GM23248 (cell line): ENCODE measurements at regions not wholly inside any gene's neighbourhood (a gene's known extent, or its start where the extent isn't known, plus 50 kb on each side); places are given as distances from the start of the nearest gene placed in this dataset.
"Not testable (repeated sequence)": the region's sequence is repeated elsewhere in the genome, so short reads cannot be mapped to it uniquely, and the experiment has no call there.

ENCODE experiments used
- DNase-seq: peaks from one replicate; pipeline ENCODE4 v3.0.0-alpha.2; 2015
- H2AFZ ChIP-seq: fragments of 200-600 bp; sonication (generic); 2 replicates; pipeline ENCODE4 v1.6.1; 2016; ENCODE audit warnings: antibody characterized with exemption
- H3F3A ChIP-seq: fragments of 200-600 bp; sonication (generic); 2 replicates; pipeline ENCODE4 v1.6.1; 2016; ENCODE audit warnings: mild to moderate bottlenecking, antibody characterized with exemption, mixed run types; ENCODE audit not compliant: insufficient read depth
- H3K27ac ChIP-seq: fragments of 200-600 bp; sonication (generic); 2 replicates; pipeline ENCODE4 v1.5.1; 2016; ENCODE audit warnings: mild to moderate bottlenecking
- H3K27me3 ChIP-seq: fragments of 200-600 bp; sonication (generic); replicated peaks from 2 replicates; pipeline ENCODE4 v1.6.1; 2016; ENCODE audit warnings: mild to moderate bottlenecking; ENCODE audit not compliant: insufficient read depth
- H3K36me3 ChIP-seq: fragments of 200-600 bp; sonication (generic); 2 replicates; pipeline ENCODE4 v1.6.1; 2016; ENCODE audit warnings: low read depth, mild to moderate bottlenecking
- H3K4me1 ChIP-seq: fragments of 200-600 bp; sonication (generic); 2 replicates; pipeline ENCODE4 v1.6.1; 2016; ENCODE audit warnings: mild to moderate bottlenecking; ENCODE audit not compliant: insufficient read depth
- H3K4me2 ChIP-seq: fragments of 200-600 bp; sonication (generic); one replicate; pipeline ENCODE4 v1.6.1; 2016; ENCODE audit warnings: mild to moderate bottlenecking; ENCODE audit not compliant: unreplicated experiment
- H3K4me3 ChIP-seq: fragments of 200-600 bp; sonication (generic); 2 replicates; pipeline ENCODE4 v1.5.1; 2016; ENCODE audit warnings: mild to moderate bottlenecking
- H3K79me2 ChIP-seq: fragments of 200-600 bp; sonication (generic); 2 replicates; pipeline ENCODE4 v1.6.1; 2016; ENCODE audit warnings: mild to moderate bottlenecking; ENCODE audit not compliant: insufficient read depth
- H3K9ac ChIP-seq: fragments of 200-600 bp; sonication (generic); 2 replicates; pipeline ENCODE4 v1.6.1; 2016; ENCODE audit warnings: mild to moderate bottlenecking
- H3K9me2 ChIP-seq: fragments of 200-600 bp; sonication (generic); 2 replicates; pipeline ENCODE4 v1.6.1; 2016; ENCODE audit warnings: mixed run types, mild to moderate bottlenecking, moderate library complexity; ENCODE audit not compliant: insufficient read depth
- H3K9me3 ChIP-seq: fragments of 200-600 bp; sonication (generic); one replicate; pipeline ENCODE4 v1.6.1; 2017; ENCODE audit warnings: low read depth
- H4K20me1 ChIP-seq: fragments of 200-600 bp; sonication (generic); 2 replicates; pipeline ENCODE4 v1.6.0; 2016; ENCODE audit not compliant: insufficient read depth
- EZH2 ChIP-seq: fragments of 200-600 bp; sonication (generic); IDR thresholded peaks from 2 replicates; pipeline ENCODE4 v1.6.1; 2018; ENCODE audit warnings: antibody characterized with exemption, mild to moderate bottlenecking; ENCODE audit not compliant: insufficient read depth, poor library complexity, severe bottlenecking
- EZH2phosphoT487 ChIP-seq: fragments of 200-600 bp; sonication (generic); IDR thresholded peaks from 2 replicates; pipeline ENCODE4 v1.6.1; 2018; ENCODE audit warnings: antibody characterized with exemption, moderate library complexity, mild to moderate bottlenecking, low read depth; ENCODE audit not compliant: insufficient read depth
- WGBS, 2 experiments: methylation state at CpG; one replicate each; pipeline ENCODE4 v1.1.6; 2015 to 2017; ENCODE audit warnings: low lambda C conversion rate in 2 of 2, low coverage in 1 of 2; ENCODE audit errors: missing lambda C conversion rate in 2 of 2; 5-methylcytosine and 5-hydroxymethylcytosine counted together
- in situ Hi-C: fragments of 300-500 bp; cut with MboI; formaldehyde crosslinking; loops from 2 replicates; pipeline ENCODE4 v1.15.0; 2020

DNA sequence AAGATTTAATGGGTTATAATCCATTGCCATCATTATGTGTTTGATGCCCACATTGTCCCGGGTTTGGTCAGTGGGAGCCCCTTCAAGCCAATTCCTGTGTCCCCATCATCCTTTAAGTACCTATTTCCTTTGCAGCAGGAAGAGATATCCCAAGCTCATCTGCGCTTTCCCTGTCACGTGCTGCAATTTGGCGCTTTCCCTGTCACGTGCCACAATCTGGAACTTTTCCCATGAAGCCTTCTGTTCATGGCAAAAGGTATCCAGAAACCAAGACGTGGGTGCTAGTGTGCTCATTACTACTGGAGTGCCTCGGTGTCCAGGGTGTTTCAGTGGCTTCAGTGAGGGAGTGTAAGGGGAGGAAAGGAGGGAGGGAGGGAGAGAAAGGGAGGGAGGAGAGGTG is 168.5 kb downstream of the NPIPB11 start:
- WGBS, 2 experiments, result 60 to 62% methylated on average over 7 of the region's 7 CpGs
- Histone ChIP-seq H3K4me3 (no peak overlapping the region), H3K27ac (no peak overlapping the region), H3K9ac (no peak overlapping the region), H4K20me1 (no peaks in the 10 kb centered on the region), H3K4me1 (no peaks in the 10 kb centered on the region), H3F3A (no peaks in the 10 kb centered on the region), H3K9me2 (no peaks in the 10 kb centered on the region), H3K4me2 (no peak overlapping the region), H3K9me3 (no peaks in the 10 kb centered on the region), H3K36me3 (no peaks in the 10 kb centered on the region), H3K27me3 (no peaks in the 10 kb centered on the region), H3K79me2 (no peaks in the 10 kb centered on the region), H2AFZ (no peak overlapping the region)
- in situ Hi-C loops, result no loop called here
- TF ChIP-seq EZH2phosphoT487 (no peak), EZH2 (no peak)
- DNase-seq, result no peak

DNA sequence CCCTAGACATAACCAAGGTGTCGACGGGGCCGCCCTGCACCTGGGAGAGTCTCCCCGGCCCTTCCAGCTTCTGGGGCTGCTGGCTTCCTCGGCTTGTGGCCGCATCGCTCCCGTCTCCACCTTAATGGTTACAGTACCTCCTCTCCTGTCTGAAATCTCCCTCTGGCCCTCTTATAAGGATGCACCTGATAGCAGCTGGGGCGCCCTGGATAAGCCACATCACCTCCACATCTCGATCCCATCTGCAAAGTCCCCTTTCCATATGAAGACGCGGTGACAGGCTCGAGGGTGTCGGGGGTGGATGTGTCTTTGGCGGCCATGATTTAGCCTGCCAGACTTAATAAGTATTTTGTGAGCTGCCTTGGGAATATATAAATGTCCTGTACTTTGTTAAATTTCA is 169.0 kb downstream of the NPIPB11 start:
- H3K36me3 ChIP-seq, H2AFZ ChIP-seq, DNase-seq, H3K4me1 ChIP-seq, H3K79me2 ChIP-seq, H3K27ac ChIP-seq, H3K9me2 ChIP-seq, H3K27me3 ChIP-seq, H3K4me3 ChIP-seq, H3F3A ChIP-seq, in situ Hi-C loops, H3K9ac ChIP-seq, H4K20me1 ChIP-seq, H3K9me3 ChIP-seq, H3K4me2 ChIP-seq: not testable (repeated sequence)
- 91 to 93% methylated on average over 15 of the region's 15 CpGs for WGBS, 2 experiments

DNA sequence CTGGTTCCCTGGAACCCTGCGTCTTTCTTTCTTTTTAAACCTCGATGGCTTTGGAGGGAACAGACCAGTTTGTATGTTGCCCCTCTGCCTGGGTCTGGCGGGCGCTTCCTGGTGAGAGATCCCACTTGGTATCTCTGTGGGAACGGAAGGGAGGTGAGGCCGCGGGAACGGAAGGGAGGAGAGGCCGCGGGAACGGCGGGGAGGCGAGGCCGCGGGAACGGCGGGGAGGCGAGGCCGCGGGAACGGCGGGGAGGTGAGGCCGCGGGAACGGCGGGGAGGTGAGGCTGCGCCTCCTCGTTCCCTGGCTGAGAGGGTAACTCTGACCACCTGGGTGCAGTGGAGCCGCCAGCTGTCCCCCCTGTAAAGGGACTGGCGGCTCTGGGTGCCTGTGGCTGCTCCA is 169.5 kb downstream of the NPIPB11 start:
- H3K27ac ChIP-seq, H3K4me2 ChIP-seq, H3K9me2 ChIP-seq, H3K9ac ChIP-seq, H3K79me2 ChIP-seq, in situ Hi-C loops, H3K4me3 ChIP-seq, H3K36me3 ChIP-seq, H3K9me3 ChIP-seq, H3K4me1 ChIP-seq, H3K27me3 ChIP-seq, H2AFZ ChIP-seq, H4K20me1 ChIP-seq, H3F3A ChIP-seq, DNase-seq: not testable (repeated sequence)
- 93 to 94% methylated on average over 9 to 30 of the region's 30 CpGs for WGBS, 2 experiments

DNA sequence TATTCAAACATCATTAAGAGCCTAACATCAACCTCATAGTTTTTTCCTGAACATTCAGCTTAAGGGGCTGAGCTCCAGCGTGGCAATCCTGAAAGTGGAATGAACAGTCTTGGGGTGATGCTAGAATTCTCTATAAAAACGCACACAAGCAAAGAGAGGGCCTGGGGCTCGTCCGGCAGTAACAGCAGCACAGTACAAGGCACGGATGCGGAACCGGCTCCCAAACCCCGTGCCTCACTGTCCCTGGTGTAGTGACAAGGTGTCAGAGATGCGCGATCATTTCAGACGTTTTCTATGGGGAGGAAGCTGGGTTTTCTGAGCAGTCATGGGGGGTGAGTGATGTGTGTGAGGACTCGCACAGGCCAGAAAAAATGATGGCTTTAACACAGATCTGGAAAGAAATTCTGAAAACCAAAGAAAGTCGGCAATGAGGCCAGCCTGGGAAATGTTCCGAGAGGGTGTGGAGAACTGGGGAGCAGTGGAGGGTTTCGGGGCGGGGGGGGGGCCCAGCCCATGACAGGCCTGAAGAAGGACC is 170.6 kb downstream of the NPIPB11 start:
- in situ Hi-C loops, H3K27me3 ChIP-seq, H3K9me2 ChIP-seq, H3F3A ChIP-seq, H3K79me2 ChIP-seq, H4K20me1 ChIP-seq, H3K36me3 ChIP-seq, H3K4me2 ChIP-seq, H3K27ac ChIP-seq, H2AFZ ChIP-seq, H3K4me1 ChIP-seq, DNase-seq, H3K9ac ChIP-seq, H3K4me3 ChIP-seq, H3K9me3 ChIP-seq: not testable (repeated sequence)
- 74 to 76% methylated on average over 16 of the region's 16 CpGs for WGBS, 2 experiments

DNA sequence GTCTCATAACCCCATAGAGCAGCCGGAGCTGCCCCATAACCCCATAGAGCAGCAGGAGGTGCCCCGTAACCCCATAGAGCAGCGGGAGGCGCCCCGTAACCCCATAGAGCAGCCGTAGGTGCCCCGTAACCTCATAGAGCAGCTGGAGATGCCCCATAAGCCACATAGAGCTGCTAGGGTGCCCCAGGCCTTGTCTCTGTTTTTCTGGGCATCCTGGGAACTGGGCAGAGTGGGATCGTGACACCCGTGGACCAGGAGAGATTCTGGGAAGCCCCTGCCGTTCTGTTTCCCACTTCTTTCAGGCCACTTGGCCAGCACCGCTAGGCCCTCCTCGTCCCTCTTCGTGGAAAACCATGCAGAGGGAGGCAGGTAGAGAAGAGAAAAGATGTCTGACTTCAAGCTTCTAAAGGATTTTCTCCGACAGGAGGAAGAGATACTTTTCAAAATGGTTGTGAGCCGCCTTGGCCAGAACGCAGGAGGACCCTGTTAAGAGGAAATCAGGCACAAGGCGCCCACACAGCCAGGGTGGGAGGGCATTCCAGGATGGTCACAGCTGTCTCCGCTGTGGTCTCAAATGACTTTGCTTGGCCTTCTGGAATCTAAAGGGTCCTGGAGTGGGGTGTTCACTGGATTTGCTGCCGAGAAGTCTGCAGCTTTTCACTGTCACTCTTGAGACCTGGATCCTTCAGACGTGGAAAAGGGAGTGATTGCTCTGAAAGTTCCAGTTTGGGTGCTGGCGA is 171.8 kb downstream of the NPIPB11 start:
- H3K9ac ChIP-seq, in situ Hi-C loops, H3K4me3 ChIP-seq, H3K4me2 ChIP-seq, H3K27me3 ChIP-seq, H3K9me3 ChIP-seq, H3K27ac ChIP-seq, H3K79me2 ChIP-seq, DNase-seq, H3K4me1 ChIP-seq, H2AFZ ChIP-seq, H3F3A ChIP-seq, H4K20me1 ChIP-seq, H3K9me2 ChIP-seq, H3K36me3 ChIP-seq: not testable (repeated sequence)
- WGBS, 2 experiments, result 80 to 88% methylated on average over 20 to 21 of the region's 21 CpGs

DNA sequence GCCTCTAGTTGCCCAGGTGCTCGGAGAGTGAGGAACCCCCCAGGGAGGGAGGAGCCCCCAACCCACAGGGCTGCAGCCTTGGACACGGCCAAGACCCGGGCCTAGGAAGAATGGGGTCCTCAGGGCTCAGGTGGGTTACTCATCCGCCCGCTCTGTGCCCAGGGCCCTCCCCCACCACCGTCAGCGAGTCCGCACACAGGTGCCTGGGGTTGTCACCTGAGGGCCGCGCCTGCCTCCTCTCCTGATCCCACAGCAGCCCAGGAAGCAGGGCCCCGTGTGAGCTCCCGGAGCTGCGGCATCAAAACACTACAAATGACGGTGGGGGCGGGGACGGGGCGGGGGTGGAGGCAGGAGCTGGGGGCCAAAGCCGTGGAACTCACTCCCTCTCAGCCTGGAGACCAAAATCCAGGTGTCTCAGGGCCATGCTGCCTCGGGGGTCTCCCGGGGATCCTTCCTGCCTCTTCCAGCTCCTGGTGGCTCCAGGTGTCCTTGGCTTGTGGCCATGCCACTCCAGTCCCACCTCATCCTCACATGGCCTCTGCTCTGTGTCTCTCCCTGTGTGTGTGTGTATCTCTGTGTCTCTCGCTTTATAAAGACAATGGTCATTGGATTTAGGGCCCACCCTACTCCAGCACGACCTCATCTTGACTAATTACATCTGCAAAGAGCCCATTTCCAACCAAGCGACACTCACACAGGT is 172.7 kb downstream of the NPIPB11 start:
- H3K9me2 ChIP-seq, H3K27me3 ChIP-seq, H3K4me1 ChIP-seq, H3K79me2 ChIP-seq, in situ Hi-C loops, DNase-seq, H3K27ac ChIP-seq, H4K20me1 ChIP-seq, H2AFZ ChIP-seq, H3F3A ChIP-seq, H3K4me3 ChIP-seq, H3K4me2 ChIP-seq, H3K9me3 ChIP-seq, H3K9ac ChIP-seq, H3K36me3 ChIP-seq: not testable (repeated sequence)
- 83 to 93% methylated on average over 15 to 23 of the region's 23 CpGs for WGBS, 2 experiments
